Caco-2 (cell line): ENCODE measurements at regions not wholly inside any gene's neighbourhood (a gene's known extent, or its start where the extent isn't known, plus 50 kb on each side); places are given as distances from the start of the nearest gene placed in this dataset.

Source experiments
- BruUV-seq: library from RNA; stranded (reverse); fragments of 400-500 nt; replicated peaks from 2 replicates; lab custom pipeline; 2021; lab: Mats Ljungman, UMichigan
- CTCF ChIA-PET: fragments of 300-600 bp; sonication (Branson Sonifier 250); formaldehyde crosslinking; loops from one replicate; lab custom pipeline; 2022; ENCODE audit warnings: antibody characterized with exemption; lab: Charles Lee
- POLR2A ChIA-PET: fragments of 300-600 bp; sonication (Branson Sonifier 250); formaldehyde crosslinking; loops from one replicate; lab custom pipeline; 2022; ENCODE audit warnings: antibody characterized with exemption; lab: Charles Lee
- DNase-seq, 2 experiments: peaks; one replicate each; pipeline versions ENCODE4 v3.0.0 to v3.0.0-alpha.2; 2020 to 2022
- H3K27me3 ChIP-seq: replicated peaks from 2 replicates; pipeline ENCODE4 v1.6.0; 2011; ENCODE audit warnings: low read length; ENCODE audit not compliant: control insufficient read depth, insufficient read depth
- H3K36me3 ChIP-seq: 2 replicates; pipeline ENCODE4 v1.5.1; 2011; ENCODE audit warnings: low read length; ENCODE audit not compliant: control insufficient read depth, insufficient read depth
- H3K4me1 ChIP-seq: fragments of 250-450 bp; sonication (Bioruptor Pico); 2 replicates; pipeline ENCODE4 v1.5.1; 2020; ENCODE audit warnings: mild to moderate bottlenecking
- H3K4me3 ChIP-seq: 2 replicates; pipeline ENCODE4 v1.5.1; 2011; ENCODE audit warnings: low read depth, mild to moderate bottlenecking, control low read depth, low read length
- H3K9me3 ChIP-seq: fragments of 250-450 bp; sonication (Bioruptor Pico); 2 replicates; pipeline ENCODE4 v1.5.1; 2020; ENCODE audit warnings: mild to moderate bottlenecking, moderate library complexity
- H3K27ac Mint-ChIP-seq: one replicate; pipeline ENCODE4 v1.8.0; 2022; ENCODE audit warnings: mixed read lengths; ENCODE audit not compliant: unreplicated experiment
- H3K27me3 Mint-ChIP-seq: one replicate; pipeline ENCODE4 v1.8.0; 2022; ENCODE audit warnings: mixed read lengths; ENCODE audit not compliant: insufficient read depth, unreplicated experiment
- H3K36me3 Mint-ChIP-seq: one replicate; pipeline ENCODE4 v1.8.0; 2022; ENCODE audit warnings: mild to moderate bottlenecking, mixed read lengths; ENCODE audit not compliant: insufficient read depth, unreplicated experiment
- H3K4me1 Mint-ChIP-seq: one replicate; pipeline ENCODE4 v1.8.0; 2022; ENCODE audit warnings: low read depth, mixed read lengths; ENCODE audit not compliant: unreplicated experiment
- H3K4me3 Mint-ChIP-seq: one replicate; pipeline ENCODE4 v1.8.0; 2022; ENCODE audit warnings: mild to moderate bottlenecking, moderate library complexity, mixed read lengths; ENCODE audit not compliant: unreplicated experiment
- H3K9me3 Mint-ChIP-seq: one replicate; pipeline ENCODE4 v1.8.0; 2022; ENCODE audit warnings: mixed read lengths; ENCODE audit not compliant: unreplicated experiment
- CTCF ChIP-seq, 2 experiments: fragments of 200-600 bp in 1 of 2; IDR thresholded peaks; 1 replicate in 1 of 2; 2 replicates in 1 of 2; pipeline versions ENCODE4 v1.5.1 to v1.8.0; 2011 to 2022; ENCODE audit warnings: antibody characterized with exemption in 1 of 2, control low read depth in 1 of 2, inconsistent platforms in 1 of 2, low read depth in 1 of 2, low read length in 1 of 2, mild to moderate bottlenecking in 1 of 2, moderate library complexity in 1 of 2; ENCODE audit not compliant: insufficient read depth in 1 of 2, severe bottlenecking in 1 of 2, unreplicated experiment in 1 of 2
- intact Hi-C: fragments of 100-400 bp; cut with micrococcal nuclease; formaldehyde crosslinking; loops from one replicate; pipeline ENCODE4 v1.10.0; 2022; ENCODE audit not compliant: unreplicated experiment

GRCh38 chr14:30799933-30800332, 74.4 kb upstream of the COCH start:
- H3K4me1 ChIP-seq: no peaks in the 10 kb centered on the region
- no peaks in the 10 kb centered on the region for H3K9me3 ChIP-seq
- H3K27me3 Mint-ChIP-seq: no peaks in the 10 kb centered on the region
- ChIA-PET CTCF (no interaction called here), POLR2A (no interaction called here)
- DNase-seq: no peak
- H3K4me3 Mint-ChIP-seq: no peak overlapping the region
- intact Hi-C loops: no loop called here
- no peak overlapping the region for H3K4me3 ChIP-seq
- H3K36me3 Mint-ChIP-seq: no peaks in the 10 kb centered on the region
- no peak overlapping the region for H3K27ac Mint-ChIP-seq
- TF ChIP-seq CTCF (IDR thresholded peaks at IDR 0.05; ENCODE audit: insufficient read depth in 1 of 2, low read depth in 1 of 2, low read length in 1 of 2, severe bottlenecking in 1 of 2, unreplicated experiment in 1 of 2): no peak
- peaks cover 10% of the 10 kb centered on the region for H3K4me1 Mint-ChIP-seq
- no peaks in the 10 kb centered on the region for H3K36me3 ChIP-seq
- H3K27me3 ChIP-seq: no peaks in the 10 kb centered on the region
- BruUV-seq: no TSS peak
- H3K9me3 Mint-ChIP-seq: no peaks in the 10 kb centered on the region

GRCh38 chr14:30803185-30803584, 71.2 kb upstream of the COCH start:
- Histone ChIP-seq H3K4me1 (no peaks in the 10 kb centered on the region), H3K4me3 (no peak overlapping the region), H3K9me3 (no peaks in the 10 kb centered on the region), H3K36me3 (no peaks in the 10 kb centered on the region), H3K27me3 (no peaks in the 10 kb centered on the region)
- intact Hi-C loops: no loop called here
- ChIA-PET POLR2A (no interaction called here), CTCF (no interaction called here)
- no peak for TF ChIP-seq CTCF (IDR thresholded peaks at IDR 0.05; ENCODE audit: insufficient read depth in 1 of 2, low read depth in 1 of 2, low read length in 1 of 2, severe bottlenecking in 1 of 2, unreplicated experiment in 1 of 2)
- Mint-ChIP-seq H3K9me3 (no peaks in the 10 kb centered on the region), H3K36me3 (no peaks in the 10 kb centered on the region), H3K27ac (no peak overlapping the region), H3K4me1 (peaks cover 10% of the 10 kb centered on the region), H3K4me3 (no peak overlapping the region), H3K27me3 (no peaks in the 10 kb centered on the region)
- DNase-seq: no peak
- no TSS peak for BruUV-seq

- CTCF ChIA-PET: no interaction called here
- TF ChIP-seq CTCF (IDR thresholded peaks at IDR 0.05; ENCODE audit: insufficient read depth in 1 of 2, low read depth in 1 of 2, low read length in 1 of 2, severe bottlenecking in 1 of 2, unreplicated experiment in 1 of 2): no peak
Measured at GRCh38 chr14:30805284-30805683, 69.1 kb upstream of the COCH start.

More at GRCh38 chr14:30805284-30805683, 69.1 kb upstream of the COCH start:
- BruUV-seq: no TSS peak
- POLR2A ChIA-PET: no interaction called here
- no peak for DNase-seq
- Mint-ChIP-seq H3K9me3 (no peaks in the 10 kb centered on the region), H3K36me3 (no peaks in the 10 kb centered on the region), H3K27me3 (no peaks in the 10 kb centered on the region), H3K27ac (no peak overlapping the region), H3K4me3 (no peak overlapping the region), H3K4me1 (peaks cover 10% of the 10 kb centered on the region)
- no peaks in the 10 kb centered on the region for H3K27me3 ChIP-seq
- no peak overlapping the region for H3K4me3 ChIP-seq
- no peaks in the 10 kb centered on the region for H3K4me1 ChIP-seq
- H3K36me3 ChIP-seq: no peaks in the 10 kb centered on the region
- no peaks in the 10 kb centered on the region for H3K9me3 ChIP-seq
- intact Hi-C loops: no loop called here
